Endothelial cell of umbilical vein (primary cell): ENCODE measurements at regions not wholly inside any gene's neighbourhood (a gene's known extent, or its start where the extent isn't known, plus 50 kb on each side); places are given as distances from the start of the nearest gene placed in this dataset.

ENCODE experiments used
- BruUV-seq: library from RNA; stranded (reverse); fragments of 400-500 nt; replicated peaks from 2 replicates; lab custom pipeline; 2021; lab: Mats Ljungman, UMichigan
- CTCF ChIA-PET: fragments of 300-600, 350-600 bp; sonication (Branson Sonifier 250); formaldehyde crosslinking; loops from one replicate; lab custom pipeline; 2021; ENCODE audit warnings: antibody characterized with exemption, inconsistent platforms; lab: Charles Lee
- POLR2A ChIA-PET: fragments of 300-600, 350-600 bp; sonication (Branson Sonifier 250); formaldehyde crosslinking; loops from one replicate; lab custom pipeline; 2021; ENCODE audit warnings: antibody characterized with exemption, inconsistent platforms; lab: Charles Lee
- DNase-seq: peaks from one replicate; pipeline ENCODE4 v3.0.0-alpha.2; 2011; ENCODE audit warnings: low read depth, low spot score
- FAIRE-seq: peaks from 2 replicates; lab custom pipeline; 2011; peaks lifted over from hg19 to GRCh38; lab: Jason Lieb, UNC
- H2AFZ ChIP-seq: 2 replicates; pipeline ENCODE4 v1.6.0; 2012; ENCODE audit warnings: low read depth, low read length, control low read depth, inconsistent platforms
- H3K27ac ChIP-seq: 2 replicates; pipeline ENCODE4 v1.5.1; 2011; ENCODE audit warnings: low read depth, mild to moderate bottlenecking, control low read depth, low read length, moderate library complexity; ENCODE audit not compliant: insufficient read depth
- H3K27me3 ChIP-seq, 2 experiments: 2 replicates each; pipeline versions ENCODE4 v1.6.0 to v1.6.1; 2011; ENCODE audit warnings: low read length in 2 of 2, mixed read lengths in 1 of 2; ENCODE audit not compliant: control insufficient read depth in 2 of 2, insufficient read depth in 2 of 2
- H3K36me3 ChIP-seq, 2 experiments: 2 replicates in 1 of 2; 3 replicates in 1 of 2; pipeline ENCODE4 v1.5.1; 2011; ENCODE audit warnings: low read length in 2 of 2, mild to moderate bottlenecking in 1 of 2, moderate library complexity in 1 of 2; ENCODE audit not compliant: control insufficient read depth in 2 of 2, insufficient read depth in 2 of 2; ENCODE audit errors: extremely low read depth in 1 of 2
- H3K4me1 ChIP-seq: 3 replicates; pipeline ENCODE4 v1.5.1; 2011; ENCODE audit warnings: mild to moderate bottlenecking, low read length; ENCODE audit not compliant: control insufficient read depth, insufficient read depth; ENCODE audit errors: extremely low read depth
- H3K4me2 ChIP-seq: 2 replicates; pipeline ENCODE4 v1.6.1; 2011; ENCODE audit warnings: low read length, control low read depth, mixed read lengths; ENCODE audit not compliant: insufficient read depth
- H3K4me3 ChIP-seq, 3 experiments: fragments of 200-600 bp in 1 of 3; sonication (generic), shearing (Covaris generic) in 1 of 3; replicated peaks in 1 of 3; 2 replicates each; pipeline ENCODE4 v1.5.1; 2011 to 2016; ENCODE audit warnings: control low read depth in 3 of 3, low read length in 3 of 3, mild to moderate bottlenecking in 2 of 3, inconsistent platforms in 1 of 3, low read depth in 1 of 3, moderate library complexity in 1 of 3; ENCODE audit not compliant: insufficient read depth in 1 of 3
- H3K79me2 ChIP-seq: 2 replicates; pipeline ENCODE4 v1.6.0; 2012; ENCODE audit warnings: low read length, inconsistent platforms; ENCODE audit not compliant: control insufficient read depth, insufficient read depth
- H3K9ac ChIP-seq: replicated peaks from 2 replicates; pipeline ENCODE3; 2011; ENCODE audit warnings: low read length, control low read depth; ENCODE audit not compliant: insufficient read depth; ENCODE audit errors: extremely low read depth
- H3K9me1 ChIP-seq: replicated peaks from 3 replicates; pipeline ENCODE4 v1.6.0; 2011; ENCODE audit warnings: mild to moderate bottlenecking, low read length; ENCODE audit not compliant: control insufficient read depth, insufficient read depth; ENCODE audit errors: extremely low read depth
- H3K9me3 ChIP-seq: replicated peaks from 2 replicates; pipeline ENCODE4 v1.5.1; 2012; ENCODE audit warnings: low read length, inconsistent platforms; ENCODE audit not compliant: control insufficient read depth, insufficient read depth
- H4K20me1 ChIP-seq: replicated peaks from 2 replicates; pipeline ENCODE3; 2011; ENCODE audit warnings: mild to moderate bottlenecking, low read length; ENCODE audit not compliant: control insufficient read depth, insufficient read depth; ENCODE audit errors: extremely low read depth
- EZH2 ChIP-seq: IDR thresholded peaks from 2 replicates; pipeline ENCODE4 v1.6.1; 2012; ENCODE audit warnings: borderline replicate concordance, low read depth, mild to moderate bottlenecking, moderate library complexity, low read length, inconsistent platforms; ENCODE audit not compliant: severe bottlenecking
- FOS ChIP-seq: IDR thresholded peaks from 2 replicates; pipeline ENCODE4 v1.6.1; 2011; ENCODE audit warnings: mild to moderate bottlenecking, low read length, moderate library complexity, borderline replicate concordance; ENCODE audit not compliant: insufficient read depth
- GATA2 ChIP-seq: IDR thresholded peaks from 2 replicates; pipeline ENCODE4 v1.7.0; 2011; ENCODE audit warnings: low read depth, mild to moderate bottlenecking, moderate library complexity, mixed read lengths, low read length; ENCODE audit not compliant: insufficient read length, insufficient read depth
- JUN ChIP-seq: IDR thresholded peaks from 2 replicates; pipeline ENCODE4 v1.6.1; 2011; ENCODE audit warnings: borderline replicate concordance, low read depth; ENCODE audit not compliant: insufficient read length, insufficient read depth
- MYC ChIP-seq: IDR thresholded peaks from one replicate; pipeline ENCODE4 v1.6.1; 2011; ENCODE audit warnings: mild to moderate bottlenecking, low read depth, low read length
- POLR2A ChIP-seq: IDR thresholded peaks from 2 replicates; pipeline ENCODE4 v1.6.1; 2012; ENCODE audit warnings: low read depth, mild to moderate bottlenecking, control low read depth, low read length
- POLR2AphosphoS5 ChIP-seq: IDR thresholded peaks from 2 replicates; pipeline ENCODE4 v1.6.1; 2012; ENCODE audit warnings: low read depth, mild to moderate bottlenecking, control low read depth, low read length, moderate library complexity; ENCODE audit not compliant: insufficient read depth
- dilution Hi-C: fragments of 300-500 bp; cut with MboI; formaldehyde crosslinking; loops from one replicate; pipeline ENCODE4 v1.15.0; 2019; ENCODE audit warnings: low sequenced_read_pairs; ENCODE audit not compliant: extremely low pct_ligation_motif_present
- intact Hi-C: fragments of 100-400 bp; cut with micrococcal nuclease; formaldehyde crosslinking; loops from one replicate; pipeline ENCODE4 v1.10.0; 2022
- TF ChIP-seq, protein P1 (sequence below), 2 donors: IDR thresholded peaks; 1 replicate in 1 of 2; 2 replicates in 1 of 2; pipeline ENCODE4 v1.5.1; 2011; ENCODE audit warnings: low read length in 2 of 2, mild to moderate bottlenecking in 2 of 2, moderate library complexity in 2 of 2, control low read depth in 1 of 2, inconsistent platforms in 1 of 2, low read depth in 1 of 2; ENCODE audit not compliant: insufficient read depth in 1 of 2; ENCODE audit errors: extremely low read depth in 1 of 2
- TF ChIP-seq, protein P2 (sequence below): IDR thresholded peaks from 2 replicates; pipeline ENCODE4 v1.6.1; 2011; ENCODE audit not compliant: insufficient read depth, insufficient read length

DNA sequence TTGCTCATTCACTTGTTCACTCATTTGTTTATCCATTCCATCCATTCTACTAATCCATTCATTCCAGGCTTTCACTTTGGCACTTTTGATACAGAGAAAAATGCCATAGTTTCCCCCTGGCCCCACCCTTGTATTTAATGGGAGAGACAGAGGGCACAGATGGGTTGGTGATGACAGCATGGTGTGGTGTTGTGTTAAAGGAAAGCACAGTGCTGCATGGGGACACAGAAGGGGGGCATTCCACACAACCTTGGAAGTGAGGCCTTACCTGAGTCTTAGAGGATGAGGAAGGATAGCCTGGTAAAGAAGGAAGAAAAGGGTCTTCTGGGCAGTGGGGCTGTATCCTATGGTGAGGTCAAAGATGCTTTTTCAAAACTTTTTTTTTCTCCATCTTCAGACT lies 248.5 kb upstream of the C11orf87 start:
- ChIA-PET POLR2A (no interaction called here), CTCF (no interaction called here)
- no peaks in the 10 kb centered on the region for H3K36me3 ChIP-seq
- no peak overlapping the region for H3K4me2 ChIP-seq
- no peak overlapping the region for H3K9ac ChIP-seq
- H3K27ac ChIP-seq, result no peak overlapping the region
- dilution Hi-C loops (no loop called here), intact Hi-C loops (no loop called here)
- FAIRE-seq, result no peak
- H3K9me3 ChIP-seq, result no peaks in the 10 kb centered on the region
- no peaks in the 10 kb centered on the region for H3K27me3 ChIP-seq
- no peak overlapping the region for H3K4me3 ChIP-seq
- DNase-seq, result no peak
- H3K4me1 ChIP-seq, result no peaks in the 10 kb centered on the region
- no peaks in the 10 kb centered on the region for H4K20me1 ChIP-seq
- H2AFZ ChIP-seq, result no peak overlapping the region
- BruUV-seq, result no TSS peak
- no peaks in the 10 kb centered on the region for H3K79me2 ChIP-seq
- H3K9me1 ChIP-seq, result no peaks in the 10 kb centered on the region
- TF ChIP-seq GATA2 (no peak), POLR2AphosphoS5 (no peak), EZH2 (no peak), FOS (no peak), JUN (no peak), MYC (no peak), POLR2A (no peak)
- TF ChIP-seq, protein P1, sequence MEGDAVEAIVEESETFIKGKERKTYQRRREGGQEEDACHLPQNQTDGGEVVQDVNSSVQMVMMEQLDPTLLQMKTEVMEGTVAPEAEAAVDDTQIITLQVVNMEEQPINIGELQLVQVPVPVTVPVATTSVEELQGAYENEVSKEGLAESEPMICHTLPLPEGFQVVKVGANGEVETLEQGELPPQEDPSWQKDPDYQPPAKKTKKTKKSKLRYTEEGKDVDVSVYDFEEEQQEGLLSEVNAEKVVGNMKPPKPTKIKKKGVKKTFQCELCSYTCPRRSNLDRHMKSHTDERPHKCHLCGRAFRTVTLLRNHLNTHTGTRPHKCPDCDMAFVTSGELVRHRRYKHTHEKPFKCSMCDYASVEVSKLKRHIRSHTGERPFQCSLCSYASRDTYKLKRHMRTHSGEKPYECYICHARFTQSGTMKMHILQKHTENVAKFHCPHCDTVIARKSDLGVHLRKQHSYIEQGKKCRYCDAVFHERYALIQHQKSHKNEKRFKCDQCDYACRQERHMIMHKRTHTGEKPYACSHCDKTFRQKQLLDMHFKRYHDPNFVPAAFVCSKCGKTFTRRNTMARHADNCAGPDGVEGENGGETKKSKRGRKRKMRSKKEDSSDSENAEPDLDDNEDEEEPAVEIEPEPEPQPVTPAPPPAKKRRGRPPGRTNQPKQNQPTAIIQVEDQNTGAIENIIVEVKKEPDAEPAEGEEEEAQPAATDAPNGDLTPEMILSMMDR (IDR thresholded peaks at IDR 0.05; ENCODE audit: extremely low read depth in 1 of 2, insufficient read depth in 1 of 2, low read depth in 1 of 2, low read length in 2 of 2), result no peak
- TF ChIP-seq, protein P2, sequence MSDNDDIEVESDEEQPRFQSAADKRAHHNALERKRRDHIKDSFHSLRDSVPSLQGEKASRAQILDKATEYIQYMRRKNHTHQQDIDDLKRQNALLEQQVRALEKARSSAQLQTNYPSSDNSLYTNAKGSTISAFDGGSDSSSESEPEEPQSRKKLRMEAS, result no peak
